ENCODE measurements at regions not wholly inside any gene's neighbourhood (a gene's known extent, or its start where the extent isn't known, plus 50 kb on each side); places are given as distances from the start of the nearest gene placed in this dataset.

DNA sequence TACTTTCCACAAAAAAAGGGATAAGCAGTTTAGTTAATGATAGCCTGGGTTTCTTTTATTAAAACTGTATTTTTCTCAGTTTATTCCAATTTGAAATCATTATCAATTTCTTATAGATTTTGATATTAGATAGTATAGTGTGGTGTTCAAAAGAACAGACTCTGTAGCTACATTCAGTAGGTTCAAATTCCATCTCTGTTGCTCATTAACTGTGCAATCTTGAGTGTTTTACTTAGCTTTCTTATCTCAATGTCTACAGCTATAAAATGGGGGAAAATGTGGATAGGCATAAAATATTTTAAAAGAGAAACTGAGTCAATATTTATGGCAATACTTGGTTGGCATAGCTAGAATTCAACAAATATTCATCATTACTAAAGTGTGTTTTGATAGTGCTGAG is 86.9 kb upstream of the SEMA3A start:
- TF ChIP-seq CTCF (IDR thresholded peaks at IDR 0.05), result no peak
- TF ChIP-seq EP300 (IDR thresholded peaks at IDR 0.05), result no peak
- no peak for TF ChIP-seq POLR2A (IDR thresholded peaks at IDR 0.05)
- Histone ChIP-seq H3K36me3 (no peaks in the 10 kb centered on the region), H3K27ac (no peak overlapping the region)

DNA sequence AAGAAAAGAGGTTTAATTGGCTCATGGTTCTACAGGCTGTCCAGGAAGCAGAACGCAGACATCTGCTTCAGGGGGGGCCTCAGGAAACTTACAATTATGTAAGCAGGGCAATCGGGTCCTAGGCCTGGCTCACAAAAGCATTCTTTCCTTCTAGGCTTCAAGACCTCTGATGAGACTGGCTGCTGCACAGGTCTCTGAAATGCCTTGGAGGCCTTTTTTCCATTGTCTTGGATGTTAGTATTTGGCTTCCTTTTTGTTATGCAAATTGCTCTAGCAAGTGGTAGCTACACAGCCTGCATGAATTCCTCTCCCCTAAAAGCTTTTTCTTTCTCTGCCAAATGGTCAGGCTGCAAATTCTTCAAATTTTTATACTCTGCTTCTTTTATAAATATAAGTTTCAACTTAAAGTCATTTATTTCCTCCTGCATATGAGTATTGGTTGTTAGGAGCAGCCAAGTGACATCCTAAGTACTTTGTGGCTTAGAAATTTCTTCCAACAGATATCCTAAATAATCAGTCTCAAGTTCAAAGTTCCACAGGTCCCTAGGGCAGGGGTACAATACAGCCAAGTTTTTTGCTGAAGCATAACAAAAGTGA is 83.1 kb upstream of the SEMA3A start:
- Histone ChIP-seq H3K27me3 (no peaks in the 10 kb centered on the region), H3K9me3 (peaks cover 0 to 8% (median 0%) of the 10 kb centered on the region in 4 donors), H3K36me3 (no peaks in the 10 kb centered on the region), H3K27ac (no peak overlapping the region), H3K4me1 (no peaks in the 10 kb centered on the region), H3K4me3 (no peak overlapping the region)
- DNase-seq (ENCODE audit: low spot score in 2 of 2), result no peak
- TF ChIP-seq CTCF (IDR thresholded peaks at IDR 0.05) (no peak), EP300 (IDR thresholded peaks at IDR 0.05) (no peak), POLR2A (IDR thresholded peaks at IDR 0.05) (no peak)
- WGBS, 2 donors, result 40% methylated on average over 2 of the region's 2 CpGs

More for the DNA sequence above, 86.9 kb upstream of the SEMA3A start:
- Histone ChIP-seq H3K9me3 (peaks cover 0 to 8% (median 0%) of the 10 kb centered on the region in 4 donors), H3K4me3 (no peak overlapping the region), H3K4me1 (no peaks in the 10 kb centered on the region), H3K27me3 (no peaks in the 10 kb centered on the region)
- DNase-seq (ENCODE audit: low spot score in 2 of 2), result no peak

- Histone ChIP-seq H3K27ac (no peak overlapping the region), H3K27me3 (no peaks in the 10 kb centered on the region), H3K4me3 (no peak overlapping the region), H3K4me1 (no peaks in the 10 kb centered on the region), H3K36me3 (no peaks in the 10 kb centered on the region), H3K9me3 (peaks cover 0 to 8% (median 0%) of the 10 kb centered on the region in 4 donors)
- no peak for TF ChIP-seq POLR2A (IDR thresholded peaks at IDR 0.05)
- no peak for TF ChIP-seq CTCF (IDR thresholded peaks at IDR 0.05)
- no peak for TF ChIP-seq EP300 (IDR thresholded peaks at IDR 0.05)
- WGBS, 2 donors, result 48 to 56% methylated on average over 3 of the region's 3 CpGs
- DNase-seq (ENCODE audit: low spot score in 2 of 2), result no peak
Measured at GRCh38 chr7:84274029-84274638, 79.5 kb upstream of the SEMA3A start.

GRCh38 chr7:84271543-84271942 is 77.0 kb upstream of the SEMA3A start:
- DNase-seq (ENCODE audit: low spot score in 2 of 2), result no peak
- Histone ChIP-seq H3K4me1 (no peaks in the 10 kb centered on the region), H3K27ac (no peak overlapping the region), H3K4me3 (no peak overlapping the region), H3K36me3 (no peaks in the 10 kb centered on the region), H3K27me3 (no peaks in the 10 kb centered on the region), H3K9me3 (no peaks in the 10 kb centered on the region)
- no peak for TF ChIP-seq POLR2A (IDR thresholded peaks at IDR 0.05)
- TF ChIP-seq EP300 (IDR thresholded peaks at IDR 0.05), result no peak
- TF ChIP-seq CTCF (IDR thresholded peaks at IDR 0.05), result no peak
- WGBS, 2 donors, result 87 to 92% methylated on average over 1 of the region's 1 CpG

DNA sequence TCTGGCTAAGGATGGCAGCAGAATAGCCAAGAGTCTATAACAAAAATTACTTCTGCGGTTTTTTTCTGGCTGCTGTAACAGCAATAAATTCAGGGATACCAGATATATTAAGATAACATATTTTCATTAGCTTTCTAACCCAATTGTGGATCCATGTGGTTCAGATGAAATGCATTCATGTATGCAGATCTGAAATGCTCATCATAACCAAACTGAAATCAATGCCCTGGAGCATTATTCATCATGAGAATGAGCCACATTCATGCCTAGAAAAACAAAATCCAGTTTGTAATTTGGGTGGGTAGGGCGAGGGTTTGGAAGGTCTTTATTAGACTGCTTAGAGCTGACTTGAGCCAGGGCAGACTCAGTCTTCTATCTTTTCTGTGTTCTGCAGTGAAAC is 69.8 kb upstream of the SEMA3A start:
- TF ChIP-seq CTCF (IDR thresholded peaks at IDR 0.05), result no peak
- TF ChIP-seq POLR2A (IDR thresholded peaks at IDR 0.05), result no peak
- no peak for TF ChIP-seq EP300 (IDR thresholded peaks at IDR 0.05)
- WGBS, 2 donors, result 51 to 54% methylated on average over 2 of the region's 2 CpGs
- Histone ChIP-seq H3K4me1 (peaks cover 0 to 4% (median 0%) of the 10 kb centered on the region in 4 donors), H3K27me3 (no peaks in the 10 kb centered on the region), H3K36me3 (no peaks in the 10 kb centered on the region), H3K9me3 (no peaks in the 10 kb centered on the region), H3K27ac (no peak overlapping the region), H3K4me3 (no peak overlapping the region)
- DNase-seq (ENCODE audit: low spot score in 2 of 2), result no peak

Data from tibial nerve (tissue), 4 donors.